GM18873 (cell line): ENCODE measurements at regions not wholly inside any gene's neighbourhood (a gene's known extent, or its start where the extent isn't known, plus 50 kb on each side); places are given as distances from the start of the nearest gene placed in this dataset.
"Not testable (repeated sequence)": the region's sequence is repeated elsewhere in the genome, so short reads cannot be mapped to it uniquely, and the experiment has no call there.

Source experiments
- ATAC-seq: cut with Tn5 transposase; IDR thresholded peaks from one replicate; pipeline ENCODE4 v1.9.1; 2021; ENCODE audit warnings: mild to moderate bottlenecking, moderate library complexity, moderate number of reproducible peaks; ENCODE audit not compliant: unreplicated experiment, low FRiP score

DNA sequence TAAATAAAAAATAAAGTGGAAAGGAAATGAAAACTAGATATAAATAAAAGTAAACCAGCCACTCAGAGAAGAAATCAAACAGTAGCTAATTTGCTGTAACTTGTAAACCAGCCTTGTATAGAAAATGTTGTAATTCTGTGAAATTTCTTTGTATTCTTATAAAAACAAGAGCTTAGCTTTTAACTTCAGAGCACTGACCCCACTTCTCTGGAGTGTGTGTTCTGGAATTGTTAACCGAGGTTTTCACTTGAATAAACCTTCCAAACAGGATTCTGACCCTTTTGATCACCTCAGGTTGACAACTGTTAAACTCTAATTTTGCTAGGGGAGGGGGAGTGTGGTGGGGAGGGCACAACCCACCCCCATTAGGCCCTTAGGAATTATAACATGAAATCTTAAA is 151.9 kb upstream of the TRIM24 start:
- no peak for ATAC-seq

DNA sequence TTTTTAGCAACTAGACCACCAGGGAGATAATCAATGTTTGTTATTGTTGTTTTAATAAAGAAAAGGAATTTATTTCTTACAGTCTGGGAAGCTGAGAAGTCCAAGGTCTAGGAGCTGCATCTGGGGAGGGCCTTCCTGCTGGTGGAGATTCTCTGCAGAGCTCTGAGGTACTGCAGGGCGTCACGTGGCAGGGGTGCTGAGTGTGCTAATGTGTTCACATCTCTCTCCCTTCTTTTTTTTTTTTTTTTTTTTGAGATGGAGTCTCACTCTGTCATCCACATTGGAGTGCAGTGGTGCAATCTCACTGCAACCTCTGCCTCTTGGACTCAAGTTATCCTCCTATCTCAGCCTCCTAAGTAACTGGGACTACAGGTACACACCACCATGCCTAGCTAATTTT is 150.9 kb upstream of the TRIM24 start:
- ATAC-seq: no peak

GRCh38 chr7:138313829-138314178 is 146.3 kb upstream of the TRIM24 start:
- ATAC-seq: no peak

- ATAC-seq: peak; percentile 99
These were observed 143.5 kb upstream of the TRIM24 start for GRCh38 chr7:138316421-138317043.

- ATAC-seq: no peak
These were observed 142.9 kb upstream of the TRIM24 start for GRCh38 chr7:138317044-138317596.

DNA sequence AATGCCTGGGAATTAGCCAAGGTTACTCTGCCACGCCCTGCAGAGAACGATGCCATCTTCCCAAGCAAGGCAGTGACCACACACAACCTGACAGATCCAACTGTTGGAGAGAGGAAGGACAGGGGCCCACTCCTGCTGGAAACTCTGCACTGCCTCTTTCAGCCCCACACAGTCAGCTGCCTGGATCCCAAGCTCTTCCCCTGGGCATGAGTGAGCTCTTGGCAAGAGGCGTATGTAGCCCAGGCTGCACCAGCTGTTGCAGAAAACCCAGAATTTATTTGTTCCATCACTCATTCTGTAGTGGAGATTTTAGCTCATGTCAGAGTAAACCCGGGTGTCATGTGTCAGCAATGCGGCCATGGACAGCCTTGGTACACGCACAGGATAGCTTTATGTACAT is 135.1 kb upstream of the TRIM24 start:
- ATAC-seq: no peak

GRCh38 chr7:138325434-138325833 is 134.6 kb upstream of the TRIM24 start:
- ATAC-seq: no peak

- ATAC-seq: no peak
These were observed 131.8 kb upstream of the TRIM24 start for GRCh38 chr7:138328215-138328614.

DNA sequence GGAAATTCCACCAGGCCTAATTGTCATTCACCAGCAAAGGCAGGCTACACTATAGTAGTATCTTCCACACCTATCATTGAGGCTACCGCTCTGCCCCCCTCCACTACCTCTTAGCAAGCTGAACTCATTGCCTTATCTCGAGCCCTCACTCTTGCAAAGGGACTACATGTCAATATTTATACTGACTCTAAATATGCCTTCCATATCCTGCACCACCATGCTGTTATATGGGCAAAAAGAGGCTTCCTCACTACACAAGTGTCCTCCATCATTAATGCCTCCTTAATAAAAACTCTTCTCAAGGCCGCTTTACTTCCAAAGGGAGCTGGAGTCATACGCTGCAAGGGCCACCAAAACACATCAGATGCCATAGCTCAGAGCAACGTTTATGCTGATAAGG is 127.2 kb upstream of the TRIM24 start:
- ATAC-seq: not testable (repeated sequence)

DNA sequence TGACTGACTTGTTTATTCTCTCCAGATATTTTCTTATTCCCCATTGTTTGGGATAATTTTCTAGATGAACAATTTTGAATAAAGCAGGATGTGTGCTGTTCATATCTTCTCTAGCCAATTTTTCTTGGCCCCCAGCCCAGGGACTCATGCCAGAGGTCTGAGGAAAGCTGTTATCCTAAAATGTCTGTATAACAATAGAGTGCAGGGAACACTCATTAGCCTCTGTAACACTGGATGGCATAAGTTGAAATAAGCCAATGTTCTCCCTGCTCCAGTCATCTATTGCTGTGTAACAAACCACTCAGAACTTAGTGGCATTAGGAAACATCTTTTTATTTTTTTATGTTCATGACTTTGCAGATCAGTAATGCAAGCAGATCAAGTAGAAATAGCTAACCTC is 121.7 kb upstream of the TRIM24 start:
- ATAC-seq: no peak

GRCh38 chr7:138339229-138339628 is 120.8 kb upstream of the TRIM24 start:
- ATAC-seq: not testable (repeated sequence)

DNA sequence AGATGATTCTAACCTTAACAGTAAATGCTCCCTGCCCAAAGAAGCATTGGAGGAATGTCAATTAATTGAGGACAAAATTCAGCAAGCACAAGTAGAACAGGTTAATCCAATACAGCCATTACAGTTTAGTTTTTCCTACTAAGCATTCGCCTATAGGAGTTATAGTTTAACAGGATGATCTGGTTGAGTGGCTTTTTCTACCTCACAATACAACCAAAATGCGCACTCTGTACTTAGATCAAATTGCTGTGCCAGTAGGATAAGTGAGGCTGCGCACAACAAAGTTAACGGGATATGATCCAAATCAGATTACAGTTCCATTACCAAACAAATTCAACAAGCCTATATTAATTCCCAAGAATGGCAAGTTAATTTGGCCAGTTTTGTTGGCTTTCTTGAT is 117.1 kb upstream of the TRIM24 start:
- ATAC-seq: no peak

DNA sequence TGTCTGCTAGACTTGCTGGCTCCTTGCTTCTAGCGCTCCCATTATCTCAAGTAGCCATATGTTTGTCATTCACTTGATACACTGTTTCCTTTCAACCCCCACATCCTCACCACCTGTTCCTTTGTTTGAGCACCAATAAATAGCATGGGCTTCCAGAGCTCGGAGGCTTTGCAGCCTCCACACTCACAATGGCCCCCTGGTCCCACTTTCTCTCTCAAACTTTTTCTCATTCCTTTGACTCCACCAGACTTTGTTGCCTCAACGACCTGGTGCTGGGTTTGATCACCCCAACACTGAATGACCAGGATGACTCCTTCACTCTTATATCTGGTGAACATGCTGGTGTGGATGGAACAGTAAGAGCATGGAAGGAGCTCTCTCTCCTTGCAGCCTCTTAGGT is 114.5 kb upstream of the TRIM24 start:
- no peak for ATAC-seq

- ATAC-seq: no peak
These were observed 113.1 kb upstream of the TRIM24 start for GRCh38 chr7:138346975-138347374.

GRCh38 chr7:138349841-138350700 is 110.0 kb upstream of the TRIM24 start:
- no peak for ATAC-seq

DNA sequence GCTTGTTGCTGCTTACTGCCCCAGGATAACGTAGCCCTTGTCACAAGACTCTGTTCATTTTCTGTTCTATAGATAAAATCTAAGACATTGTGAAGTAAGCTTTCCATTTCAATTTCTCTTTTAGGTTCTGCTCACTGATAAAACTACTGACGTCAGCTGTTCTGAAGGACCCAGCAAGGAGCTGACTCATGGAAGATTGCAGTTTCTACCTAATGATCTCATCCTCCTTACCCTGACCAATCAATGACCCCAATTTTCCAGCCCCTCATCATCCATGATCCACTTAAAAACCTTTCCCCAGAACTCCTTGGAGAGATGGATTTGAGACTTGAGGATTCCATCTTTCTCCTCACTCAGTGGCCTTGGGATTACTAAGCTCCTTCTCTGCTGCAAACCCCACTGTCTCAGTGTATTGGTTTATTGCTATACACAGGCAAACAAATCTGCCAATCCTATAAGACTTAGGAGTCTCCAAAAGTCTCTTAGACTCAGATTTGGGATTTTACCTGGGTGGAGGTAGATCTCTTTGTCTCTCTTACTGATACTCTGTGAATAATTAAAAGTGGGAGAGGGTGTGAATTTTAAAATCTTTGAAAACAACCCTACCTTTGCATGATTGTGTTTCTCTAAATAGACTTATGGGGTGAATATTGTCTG is 109.2 kb upstream of the TRIM24 start:
- no peak for ATAC-seq

DNA sequence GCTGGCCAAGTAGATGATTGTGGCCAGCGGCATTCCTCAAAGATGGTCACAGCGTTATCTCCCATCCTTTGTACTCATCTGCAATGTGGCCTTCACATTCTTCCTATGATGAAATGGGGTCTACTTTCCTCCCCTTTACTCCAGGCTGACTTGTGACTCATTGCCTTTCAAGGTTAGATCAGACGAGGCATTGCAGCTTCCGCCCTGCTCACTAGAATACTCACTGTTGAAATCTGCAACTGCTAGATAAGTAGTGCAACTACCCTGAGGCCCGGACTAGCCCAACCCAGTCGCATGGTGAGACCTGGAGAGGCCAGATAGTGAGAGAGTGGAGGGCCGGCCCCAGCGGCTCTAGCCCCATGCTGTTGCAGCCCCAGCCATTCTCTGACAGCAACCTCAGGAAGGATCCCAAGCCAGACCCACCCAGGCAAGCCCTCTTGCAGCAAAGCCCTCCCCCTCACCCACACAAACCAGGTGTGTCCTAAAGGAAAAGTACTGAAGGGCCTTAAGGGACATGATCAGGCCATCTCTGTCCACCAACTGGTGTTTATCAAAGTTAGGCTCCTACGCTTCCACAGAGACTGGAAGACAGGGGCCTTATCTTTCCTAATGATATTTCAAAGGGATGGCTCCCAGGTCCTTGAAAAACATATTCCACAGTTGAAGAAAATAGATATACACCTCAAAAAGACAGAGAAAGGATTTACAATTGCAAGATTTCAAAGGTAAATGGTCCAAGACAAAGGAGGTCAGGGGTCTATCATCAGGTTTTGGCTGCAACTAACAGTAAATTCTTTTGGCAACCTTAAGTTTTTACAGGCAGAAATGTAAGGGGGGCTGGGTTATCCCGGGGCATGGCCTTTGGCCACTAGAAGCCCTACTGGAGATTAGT is 107.2 kb upstream of the TRIM24 start:
- no peak for ATAC-seq

- no peak for ATAC-seq
These were observed 106.0 kb upstream of the TRIM24 start for GRCh38 chr7:138354066-138354465.

DNA sequence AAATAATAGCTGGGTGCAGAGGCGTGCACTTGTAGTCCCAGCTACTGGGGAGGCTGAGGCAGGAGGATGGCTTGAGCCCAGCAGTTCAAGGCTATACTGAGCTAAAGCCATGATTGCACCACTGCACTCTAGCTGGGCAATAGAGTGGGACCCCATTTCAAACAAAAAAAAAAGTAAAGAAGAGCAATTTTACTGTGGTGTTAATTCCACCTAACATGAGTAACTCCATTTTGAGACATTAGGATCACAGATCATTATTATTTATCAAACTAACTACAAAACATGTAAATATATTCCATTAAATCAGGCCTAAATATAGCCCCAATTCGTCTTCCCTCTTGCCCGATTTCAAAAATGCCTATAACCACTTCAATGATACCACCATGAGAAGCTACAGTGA is 104.8 kb upstream of the TRIM24 start:
- ATAC-seq: no peak

- ATAC-seq: no peak
These were observed 101.2 kb upstream of the TRIM24 start for GRCh38 chr7:138358850-138359341.
